Breast epithelium (tissue), 4 donors: ENCODE measurements at regions not wholly inside any gene's neighbourhood (a gene's known extent, or its start where the extent isn't known, plus 50 kb on each side); places are given as distances from the start of the nearest gene placed in this dataset.

Experiments
- DNase-seq, 2 donors: peaks; one replicate each; pipeline ENCODE4 v3.0.0-alpha.2; 2019; ENCODE audit warnings: low spot score in 2 of 2
- H3K27ac ChIP-seq, 2 donors: fragments of 200-600 bp; sonication (generic) in 1 of 2; one replicate each; pipeline ENCODE4 v1.5.1; 2016 to 2019; ENCODE audit warnings: mild to moderate bottlenecking in 1 of 2
- H3K27me3 ChIP-seq, 2 donors: fragments of 200-600 bp; sonication (generic) in 1 of 2; one replicate each; pipeline versions ENCODE4 v1.5.1 to v1.6.0; 2017 to 2019; ENCODE audit warnings: control low read depth in 1 of 2, mild to moderate bottlenecking in 1 of 2
- H3K36me3 ChIP-seq: fragments of 200-600 bp; one replicate; pipeline ENCODE4 v1.5.1; 2019
- H3K4me1 ChIP-seq, 2 donors: fragments of 200-600 bp; sonication (generic); one replicate each; pipeline ENCODE4 v1.5.1; 2016 to 2019; ENCODE audit warnings: control low read depth in 1 of 2
- H3K4me3 ChIP-seq, 3 donors: fragments of 200-600 bp; sonication (generic); 1 replicate in 2 of 3; 2 replicates in 1 of 3; pipeline ENCODE4 v1.5.1; 2016 to 2019; ENCODE audit warnings: mild to moderate bottlenecking in 3 of 3, moderate library complexity in 2 of 3
- H3K9me3 ChIP-seq, 2 donors: fragments of 200-600 bp; sonication (generic) in 1 of 2; one replicate each; pipeline ENCODE4 v1.5.1; 2016 to 2019; ENCODE audit warnings: control low read depth in 1 of 2
- POLR2A ChIP-seq: fragments of 450-650 bp; IDR thresholded peaks from one replicate; pipeline ENCODE4 v1.6.1; 2016; ENCODE audit warnings: antibody characterized with exemption, mild to moderate bottlenecking, moderate library complexity
- POLR2AphosphoS5 ChIP-seq, 3 donors: sonication (generic); formaldehyde crosslinking; IDR thresholded peaks; one replicate each; pipeline ENCODE4 v1.6.1; 2017; ENCODE audit warnings: antibody characterized with exemption in 3 of 3
- intact Hi-C: fragments of 100-400 bp; cut with DNase I; formaldehyde crosslinking; loops from one replicate; pipeline ENCODE4 v1.15.1; 2023; ENCODE audit warnings: low total_unique reads
- TF ChIP-seq, protein P1 (sequence below), 3 donors: fragments of 450-650 bp; IDR thresholded peaks; one replicate each; pipeline ENCODE4 v1.5.1; 2016 to 2017; ENCODE audit warnings: antibody characterized with exemption in 3 of 3, mild to moderate bottlenecking in 3 of 3, moderate library complexity in 3 of 3

GRCh38 chr1:116832932-116833578, 76.7 kb upstream of the PTGFRN start:
- Histone ChIP-seq H3K9me3 (no peaks in the 10 kb centered on the region), H3K36me3 (no peaks in the 10 kb centered on the region), H3K4me3 (no peak overlapping the region), H3K4me1 (no peaks in the 10 kb centered on the region), H3K27me3 (no peaks in the 10 kb centered on the region), H3K27ac (no peak overlapping the region)
- DNase-seq = no peak
- intact Hi-C loops = no loop called here
- TF ChIP-seq POLR2A (no peak), POLR2AphosphoS5 (IDR thresholded peaks at IDR 0.05) (no peak)

- Histone ChIP-seq H3K4me1 (no peaks in the 10 kb centered on the region), H3K27me3 (no peaks in the 10 kb centered on the region), H3K27ac (no peak overlapping the region), H3K9me3 (no peaks in the 10 kb centered on the region), H3K4me3 (no peak overlapping the region), H3K36me3 (no peaks in the 10 kb centered on the region)
- TF ChIP-seq POLR2AphosphoS5 (IDR thresholded peaks at IDR 0.05) (no peak), POLR2A (no peak)
- TF ChIP-seq, protein P1, sequence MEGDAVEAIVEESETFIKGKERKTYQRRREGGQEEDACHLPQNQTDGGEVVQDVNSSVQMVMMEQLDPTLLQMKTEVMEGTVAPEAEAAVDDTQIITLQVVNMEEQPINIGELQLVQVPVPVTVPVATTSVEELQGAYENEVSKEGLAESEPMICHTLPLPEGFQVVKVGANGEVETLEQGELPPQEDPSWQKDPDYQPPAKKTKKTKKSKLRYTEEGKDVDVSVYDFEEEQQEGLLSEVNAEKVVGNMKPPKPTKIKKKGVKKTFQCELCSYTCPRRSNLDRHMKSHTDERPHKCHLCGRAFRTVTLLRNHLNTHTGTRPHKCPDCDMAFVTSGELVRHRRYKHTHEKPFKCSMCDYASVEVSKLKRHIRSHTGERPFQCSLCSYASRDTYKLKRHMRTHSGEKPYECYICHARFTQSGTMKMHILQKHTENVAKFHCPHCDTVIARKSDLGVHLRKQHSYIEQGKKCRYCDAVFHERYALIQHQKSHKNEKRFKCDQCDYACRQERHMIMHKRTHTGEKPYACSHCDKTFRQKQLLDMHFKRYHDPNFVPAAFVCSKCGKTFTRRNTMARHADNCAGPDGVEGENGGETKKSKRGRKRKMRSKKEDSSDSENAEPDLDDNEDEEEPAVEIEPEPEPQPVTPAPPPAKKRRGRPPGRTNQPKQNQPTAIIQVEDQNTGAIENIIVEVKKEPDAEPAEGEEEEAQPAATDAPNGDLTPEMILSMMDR (IDR thresholded peaks at IDR 0.05) = no peak
- intact Hi-C loops = no loop called here
- no peak for DNase-seq
These were observed 76.0 kb upstream of the PTGFRN start for GRCh38 chr1:116833718-116834117.

DNA sequence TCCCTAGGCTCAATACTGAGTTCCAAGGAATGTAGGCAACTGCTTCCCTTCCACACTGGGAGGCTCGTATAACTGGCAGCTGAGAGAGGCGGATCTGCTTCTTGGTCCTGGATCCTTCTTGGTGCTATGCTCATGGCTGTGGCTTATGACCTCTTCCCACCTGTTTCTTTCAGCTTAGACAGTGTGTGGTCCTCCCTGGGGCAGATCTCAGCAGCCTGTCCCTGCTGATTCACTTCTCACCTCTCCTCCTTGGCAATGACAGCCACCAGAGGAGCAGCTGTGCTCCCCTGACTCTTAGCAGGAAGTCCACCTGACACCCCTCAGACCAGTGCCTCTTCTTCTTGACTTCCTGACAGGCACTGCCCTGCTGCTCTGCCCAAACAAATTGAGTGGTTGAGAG, 75.1 kb upstream of the PTGFRN start:
- TF ChIP-seq POLR2A = no peak
- TF ChIP-seq, protein P1 (IDR thresholded peaks at IDR 0.05) = no peak
- no peak for TF ChIP-seq POLR2AphosphoS5 (IDR thresholded peaks at IDR 0.05)
- no peak overlapping the region for H3K4me3 ChIP-seq
- DNase-seq = no peak

DNA sequence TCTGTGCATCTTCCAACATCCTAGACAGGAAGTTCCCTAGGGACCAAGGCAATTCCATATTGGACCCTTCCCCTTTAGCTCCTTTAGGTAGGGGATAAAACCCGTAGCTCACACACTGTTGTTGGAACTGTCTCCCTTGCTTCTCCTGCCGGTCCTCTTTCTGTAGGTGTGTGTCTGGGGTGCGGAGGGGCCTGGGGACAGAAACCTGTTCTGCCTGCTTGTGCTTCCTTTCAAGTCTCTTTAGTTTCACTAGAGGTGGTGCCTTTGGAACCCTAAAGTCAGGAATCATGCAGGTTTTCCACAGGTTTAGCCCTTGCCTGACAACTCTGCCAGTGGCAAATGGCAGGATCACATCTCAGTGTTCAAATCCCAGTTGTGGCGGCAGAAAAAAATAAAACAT, 74.6 kb upstream of the PTGFRN start:
- Histone ChIP-seq H3K4me3 (no peak overlapping the region), H3K36me3 (no peaks in the 10 kb centered on the region), H3K4me1 (no peaks in the 10 kb centered on the region), H3K9me3 (no peaks in the 10 kb centered on the region), H3K27me3 (no peaks in the 10 kb centered on the region), H3K27ac (no peak overlapping the region)
- DNase-seq = no peak
- TF ChIP-seq POLR2A (no peak), POLR2AphosphoS5 (IDR thresholded peaks at IDR 0.05) (no peak)
- TF ChIP-seq, protein P1 (IDR thresholded peaks at IDR 0.05) = no peak
- intact Hi-C loops = no loop called here

More for the DNA sequence above, 75.1 kb upstream of the PTGFRN start:
- H3K27me3 ChIP-seq = no peaks in the 10 kb centered on the region
- H3K27ac ChIP-seq = no peak overlapping the region
- H3K4me1 ChIP-seq = no peaks in the 10 kb centered on the region
- H3K36me3 ChIP-seq = no peaks in the 10 kb centered on the region
- no peaks in the 10 kb centered on the region for H3K9me3 ChIP-seq
- intact Hi-C loops = no loop called here

DNA sequence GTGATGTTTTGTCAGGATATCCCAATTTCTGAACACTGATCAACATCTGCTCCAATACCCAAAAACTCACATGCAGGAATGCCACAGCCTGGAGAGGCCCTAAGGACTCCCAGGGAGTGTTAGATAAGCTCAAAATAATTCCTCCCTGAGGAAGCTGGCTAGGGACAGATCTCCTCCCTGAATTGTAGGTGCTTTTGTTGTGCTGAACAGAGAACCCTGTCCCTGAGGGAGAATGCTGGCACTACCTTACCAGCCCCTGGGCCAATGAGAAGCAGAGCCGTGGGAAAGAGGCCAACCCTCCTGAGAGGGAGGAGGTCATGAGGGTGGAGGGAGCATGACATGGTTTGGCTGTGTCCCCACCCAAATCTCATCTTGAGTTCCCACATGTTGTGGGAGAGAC, 73.6 kb upstream of the PTGFRN start:
- intact Hi-C loops = no loop called here
- TF ChIP-seq POLR2AphosphoS5 (IDR thresholded peaks at IDR 0.05) (no peak), POLR2A (no peak)
- TF ChIP-seq, protein P1 (IDR thresholded peaks at IDR 0.05) = no peak
- Histone ChIP-seq H3K27me3 (no peaks in the 10 kb centered on the region), H3K4me3 (no peak overlapping the region), H3K36me3 (no peaks in the 10 kb centered on the region), H3K4me1 (no peaks in the 10 kb centered on the region), H3K27ac (no peak overlapping the region), H3K9me3 (no peaks in the 10 kb centered on the region)
- DNase-seq = no peak
